Stimulated activated CD8-positive, alpha-beta memory T cell treated with anti-CD3 and anti-CD28 coated beads, Interleukin-4, amount 100 ng/mL, for 1 hour (primary cell): ENCODE measurements at regions not wholly inside any gene's neighbourhood (a gene's known extent, or its start where the extent isn't known, plus 50 kb on each side); places are given as distances from the start of the nearest gene placed in this dataset.
"Not testable (repeated sequence)": the region's sequence is repeated elsewhere in the genome, so short reads cannot be mapped to it uniquely, and the experiment has no call there.

ENCODE experiments used
- DNase-seq, 2 donors: peaks; one replicate each; pipeline ENCODE4 v3.0.0-alpha.2; 2020; ENCODE audit warnings: low read depth in 2 of 2, low spot score in 1 of 2

GRCh38 chr19:28543244-28543776 is 669.6 kb downstream of the UQCRFS1 start:
- no peak for DNase-seq

- no peak for DNase-seq
These were observed 670.3 kb downstream of the UQCRFS1 start for GRCh38 chr19:28542394-28543243.

DNA sequence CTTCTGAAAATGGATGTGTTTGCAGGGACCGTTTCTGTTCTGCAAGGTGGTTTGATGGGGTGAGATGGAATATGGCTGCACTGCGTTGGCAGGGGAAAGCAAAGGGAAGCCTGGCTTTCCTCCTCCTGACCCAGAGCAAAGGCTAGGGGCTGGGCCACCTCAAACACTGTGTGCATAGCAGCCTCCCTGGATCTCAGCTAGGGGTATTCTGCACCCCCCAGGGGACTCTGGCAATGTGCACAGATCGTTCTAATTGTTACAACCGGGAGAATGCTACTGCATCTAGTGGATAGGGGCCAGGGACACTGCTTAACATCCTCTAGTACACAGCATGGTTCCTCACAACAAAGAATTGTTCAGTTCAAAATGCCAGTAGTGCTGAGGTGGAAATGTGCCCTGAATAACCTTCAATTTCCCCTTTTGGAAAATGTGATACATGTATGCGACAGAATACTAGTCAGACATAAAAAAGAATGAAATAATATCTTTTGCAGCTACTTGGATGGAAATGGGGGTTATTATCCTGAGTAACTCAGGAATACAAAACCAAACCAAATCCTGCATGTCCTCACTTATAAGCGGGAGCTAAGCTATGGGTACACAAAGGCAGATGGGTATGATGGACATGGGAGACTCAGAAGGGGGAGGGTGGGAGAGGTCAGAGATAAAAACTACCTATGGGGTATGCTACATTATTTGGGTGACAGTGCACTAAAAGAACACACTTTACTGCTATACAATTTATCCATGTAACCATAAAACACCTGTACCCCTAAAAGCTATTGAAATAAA is 671.2 kb downstream of the UQCRFS1 start:
- no peak for DNase-seq

DNA sequence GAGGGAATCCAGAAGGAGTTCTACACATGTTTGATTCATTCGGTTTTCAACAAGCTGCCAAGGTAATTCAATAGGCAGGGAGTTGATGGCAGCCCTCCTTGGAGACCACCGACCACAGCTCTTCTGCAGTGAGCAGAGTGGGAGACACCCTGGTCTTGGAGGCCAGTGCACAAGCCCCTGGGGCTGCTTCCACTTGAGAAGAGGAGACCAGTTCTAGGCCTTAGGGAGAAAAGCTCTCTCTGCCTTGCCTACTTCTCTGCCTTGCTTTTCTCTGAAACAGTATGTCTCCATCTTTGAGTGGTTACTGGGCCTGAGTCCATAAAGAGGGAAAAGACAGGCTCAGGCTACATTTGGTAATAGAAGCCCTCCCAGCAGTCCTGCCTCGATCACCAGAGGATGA is 671.9 kb downstream of the UQCRFS1 start:
- DNase-seq = no peak

- DNase-seq = not testable (repeated sequence)
These were observed 672.6 kb downstream of the UQCRFS1 start for GRCh38 chr19:28540385-28540784.

- no peak for DNase-seq
These were observed 673.2 kb downstream of the UQCRFS1 start for GRCh38 chr19:28539759-28540158.

DNA sequence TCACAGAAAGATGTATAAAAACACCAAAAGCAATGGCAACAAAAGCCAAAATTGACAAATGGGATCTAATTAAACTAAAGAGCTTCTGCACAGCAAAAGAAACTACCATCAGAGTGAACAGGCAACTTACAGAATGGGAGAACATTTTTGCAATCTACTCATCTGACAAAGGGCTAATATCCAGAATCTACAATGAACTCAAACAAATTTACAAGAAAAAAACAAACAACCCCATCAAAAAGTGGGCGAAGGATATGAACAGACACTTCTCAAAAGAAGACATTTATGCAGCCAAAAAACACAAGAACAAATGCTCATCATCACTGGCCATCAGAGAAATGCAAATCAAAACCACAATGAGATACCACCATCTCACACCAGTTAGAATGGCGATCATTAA is 674.4 kb downstream of the UQCRFS1 start:
- DNase-seq = not testable (repeated sequence)

DNA sequence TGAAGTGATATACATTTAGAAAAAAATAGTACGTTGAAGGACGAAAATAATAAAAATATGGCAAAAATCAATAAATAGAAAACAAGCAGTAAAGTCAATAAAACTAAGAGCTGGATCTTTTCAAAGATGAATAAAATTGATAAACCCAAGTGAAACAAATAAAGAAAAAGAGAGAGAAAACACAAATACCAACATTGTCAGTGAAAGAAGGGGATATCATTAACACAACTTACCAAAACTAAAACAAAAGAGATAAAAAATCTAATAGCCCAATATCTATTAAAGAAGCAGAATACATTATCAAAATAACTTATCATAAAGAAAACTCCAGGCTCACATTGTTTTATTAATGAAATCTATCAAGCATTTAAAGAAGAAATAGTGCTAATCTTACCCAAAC is 675.1 kb downstream of the UQCRFS1 start:
- DNase-seq = no peak

GRCh38 chr19:28537079-28537478 is 675.9 kb downstream of the UQCRFS1 start:
- DNase-seq = no peak

DNA sequence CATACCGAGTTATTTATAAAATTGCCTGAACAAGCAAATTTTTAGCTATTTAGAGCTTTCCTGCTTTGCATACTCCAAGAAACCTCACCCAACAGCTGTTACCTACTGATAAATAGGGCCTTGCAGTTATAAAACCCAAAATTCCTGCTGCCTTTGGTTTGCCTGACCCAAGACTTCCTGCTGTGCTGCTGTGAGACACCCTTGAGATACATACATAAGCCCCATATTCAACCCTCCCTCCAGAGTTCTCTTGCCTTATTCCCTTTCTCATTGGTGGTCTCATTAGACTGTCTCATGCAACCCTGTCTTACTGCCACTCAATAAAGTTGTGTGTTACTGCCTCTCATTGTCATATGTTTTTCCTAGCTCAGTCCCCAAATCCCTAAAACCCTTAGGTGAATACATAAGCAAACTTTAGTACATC is 677.6 kb downstream of the UQCRFS1 start:
- no peak for DNase-seq

- no peak for DNase-seq
These were observed 678.1 kb downstream of the UQCRFS1 start for GRCh38 chr19:28534766-28535351.

GRCh38 chr19:28532765-28533341 is 680.1 kb downstream of the UQCRFS1 start:
- no peak for DNase-seq

GRCh38 chr19:28531979-28532378 is 681.0 kb downstream of the UQCRFS1 start:
- DNase-seq = no peak

GRCh38 chr19:28530406-28531035 is 682.4 kb downstream of the UQCRFS1 start:
- no peak for DNase-seq

- no peak for DNase-seq
These were observed 686.9 kb downstream of the UQCRFS1 start for GRCh38 chr19:28526038-28526437.

- DNase-seq = no peak
These were observed 689.3 kb downstream of the UQCRFS1 start for GRCh38 chr19:28523619-28524018.

- DNase-seq = no peak
These were observed 690.4 kb downstream of the UQCRFS1 start for GRCh38 chr19:28522545-28522922.

GRCh38 chr19:28521614-28522544 is 691.1 kb downstream of the UQCRFS1 start:
- no peak for DNase-seq

DNA sequence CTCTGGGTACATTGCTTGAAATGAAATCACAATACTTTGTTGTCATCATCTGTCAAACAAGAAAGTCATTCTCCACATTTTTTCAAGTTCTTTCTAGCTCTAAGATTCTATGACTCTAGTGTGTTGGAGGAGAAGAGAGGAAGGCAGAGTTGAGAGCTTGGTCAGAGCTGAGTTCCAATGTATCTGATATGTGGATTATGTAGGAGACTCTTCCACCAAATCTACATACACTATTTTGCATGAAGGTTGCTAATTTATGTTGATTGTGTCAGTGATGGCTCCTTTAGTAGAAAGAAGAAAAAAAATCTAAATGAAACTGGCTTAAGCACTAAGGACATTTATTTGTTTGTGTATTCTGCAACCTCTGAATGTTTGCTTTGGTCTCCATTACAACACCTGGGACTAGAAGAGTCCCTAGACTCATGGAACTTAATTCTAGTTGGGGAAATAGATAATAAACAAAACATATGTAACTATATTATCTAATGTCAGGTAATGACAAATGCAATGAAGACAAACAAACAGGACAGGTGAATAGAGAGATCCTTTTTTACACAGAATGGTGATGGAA is 691.9 kb downstream of the UQCRFS1 start:
- DNase-seq = no peak
